NCI-H2171 treated with DMSO at 0.1 percent for 48 hours (cell line): ENCODE measurements at regions not wholly inside any gene's neighbourhood (a gene's known extent, or its start where the extent isn't known, plus 50 kb on each side); places are given as distances from the start of the nearest gene placed in this dataset.

Source experiments
- DNase-seq: peaks from one replicate; lab custom pipeline; 2025; lab: John Stamatoyannopoulos, UW

- no peak for DNase-seq
Observed at GRCh38 chr14:22513066-22513812, 75.8 kb downstream of the DAD1 start.

DNA sequence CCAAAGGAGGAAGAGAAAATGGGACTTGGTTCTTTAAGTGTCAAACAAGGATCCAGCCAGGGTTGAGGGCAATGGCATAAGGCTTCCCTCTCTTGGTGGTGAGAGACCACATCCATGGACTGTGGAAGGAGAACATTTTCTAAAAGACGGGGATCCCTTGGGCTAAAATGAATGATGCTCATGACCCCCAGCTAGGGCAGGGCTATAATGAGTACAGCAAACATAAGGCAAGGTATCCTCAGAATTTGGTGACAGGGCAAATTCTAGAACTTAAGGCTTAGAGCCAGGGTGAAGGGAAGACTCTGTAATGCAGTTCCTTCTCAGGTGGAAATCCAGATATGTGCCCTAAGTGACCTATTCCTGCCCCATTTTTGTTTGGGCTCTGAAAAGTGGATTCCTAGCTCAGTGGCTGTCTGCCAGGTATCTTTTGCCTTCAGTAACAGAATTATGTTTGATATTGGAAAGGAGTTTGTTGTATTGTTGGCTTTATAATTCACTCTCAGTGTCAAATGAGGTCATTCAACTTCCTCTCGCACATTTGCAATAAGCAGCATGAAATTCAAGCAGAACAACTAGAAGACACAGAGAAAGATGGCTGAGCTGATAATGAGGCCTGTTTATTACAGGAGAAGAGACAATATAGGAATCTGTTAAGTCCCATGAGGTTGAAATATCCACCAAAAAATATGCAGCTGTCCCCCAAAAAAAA lies 76.8 kb downstream of the DAD1 start:
- DNase-seq, result no peak

GRCh38 chr14:22510527-22511110 lies 78.4 kb downstream of the DAD1 start:
- DNase-seq, result no peak

GRCh38 chr14:22509751-22510300 lies 79.2 kb downstream of the DAD1 start:
- no peak for DNase-seq

- DNase-seq, result no peak
Observed at GRCh38 chr14:22509036-22509709, 79.9 kb downstream of the DAD1 start.

GRCh38 chr14:22508662-22509035 lies 80.4 kb downstream of the DAD1 start:
- no peak for DNase-seq

DNA sequence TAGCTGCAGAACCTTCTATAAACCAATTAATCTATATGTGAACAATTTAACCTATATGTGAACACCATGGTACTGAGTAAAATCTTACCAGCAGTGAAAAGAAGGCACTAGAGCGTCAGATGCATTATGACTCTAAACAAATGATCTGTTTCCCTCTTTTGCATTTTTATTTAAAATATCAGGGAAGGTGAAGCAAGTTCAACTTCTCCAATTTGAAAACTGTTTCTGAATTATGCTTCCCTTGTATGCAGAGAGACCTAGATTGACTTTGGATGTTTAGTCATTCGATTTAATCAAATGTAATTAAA lies 80.9 kb downstream of the DAD1 start:
- no peak for DNase-seq

GRCh38 chr14:22506778-22507351 lies 82.2 kb downstream of the DAD1 start:
- no peak for DNase-seq

GRCh38 chr14:22506378-22506710 lies 82.7 kb downstream of the DAD1 start:
- DNase-seq, result no peak

GRCh38 chr14:22505697-22506377 lies 83.2 kb downstream of the DAD1 start:
- no peak for DNase-seq

GRCh38 chr14:22505309-22505696 lies 83.7 kb downstream of the DAD1 start:
- no peak for DNase-seq

DNA sequence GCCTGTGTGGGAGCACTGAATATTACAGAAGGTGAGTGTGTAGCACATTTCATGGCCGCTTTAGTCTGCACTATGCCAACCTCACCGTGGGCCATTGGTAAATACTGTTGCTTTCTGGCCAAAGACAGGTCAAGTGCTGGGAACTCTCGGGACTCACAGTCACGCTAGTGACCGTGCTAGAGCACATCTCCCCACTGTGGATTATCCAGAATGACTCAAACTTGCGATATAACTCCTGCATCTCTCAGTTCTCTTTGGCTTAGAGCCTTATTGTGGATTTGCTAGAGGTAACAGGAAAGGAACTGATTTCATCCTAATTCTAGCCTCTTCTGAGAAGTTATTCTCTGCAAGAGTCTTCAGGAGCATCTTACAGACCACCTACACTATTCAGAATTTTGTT lies 86.5 kb downstream of the DAD1 start:
- no peak for DNase-seq

- DNase-seq, result no peak
Observed at GRCh38 chr14:22502007-22502406, 87.0 kb downstream of the DAD1 start.

DNA sequence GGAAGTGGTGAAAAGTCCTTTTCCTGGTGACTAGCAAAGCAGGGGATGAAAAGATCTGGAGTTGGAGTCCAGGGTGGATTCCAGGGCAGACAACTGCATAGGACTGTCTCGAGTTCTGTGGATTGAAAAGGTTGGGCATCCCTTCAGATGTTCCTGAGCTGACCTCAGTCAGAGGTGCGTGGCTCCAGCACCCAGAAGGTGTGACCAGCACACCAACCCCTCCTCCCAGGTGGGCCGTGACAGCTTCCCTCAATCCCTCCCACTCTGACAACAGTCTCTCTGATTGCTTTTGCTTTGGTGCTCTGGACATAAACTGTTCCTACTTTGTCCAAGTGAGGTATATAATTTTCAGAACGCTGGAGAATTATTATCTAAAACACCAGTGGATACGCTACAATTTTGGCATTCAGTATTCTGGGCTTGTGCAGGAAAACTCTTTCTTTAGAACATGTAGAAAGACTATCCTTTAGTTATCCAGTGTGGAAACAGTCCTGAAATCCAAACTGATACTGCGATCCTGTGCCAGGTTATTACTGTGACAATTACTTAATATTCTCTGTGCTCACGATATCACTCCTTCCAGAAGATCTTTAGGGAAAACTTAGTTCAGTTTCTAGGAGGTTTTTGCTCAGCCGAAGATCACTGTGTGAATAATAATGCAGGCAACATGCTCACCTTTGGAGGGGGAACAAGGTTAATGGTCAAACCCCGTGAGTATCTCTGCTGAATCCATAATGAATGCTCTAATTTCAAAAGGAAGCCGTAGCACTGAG lies 87.9 kb downstream of the DAD1 start:
- no peak for DNase-seq

GRCh38 chr14:22500525-22500924 lies 88.5 kb downstream of the DAD1 start:
- no peak for DNase-seq

- no peak for DNase-seq
Observed at GRCh38 chr14:22497671-22498093, 91.3 kb downstream of the DAD1 start.

DNA sequence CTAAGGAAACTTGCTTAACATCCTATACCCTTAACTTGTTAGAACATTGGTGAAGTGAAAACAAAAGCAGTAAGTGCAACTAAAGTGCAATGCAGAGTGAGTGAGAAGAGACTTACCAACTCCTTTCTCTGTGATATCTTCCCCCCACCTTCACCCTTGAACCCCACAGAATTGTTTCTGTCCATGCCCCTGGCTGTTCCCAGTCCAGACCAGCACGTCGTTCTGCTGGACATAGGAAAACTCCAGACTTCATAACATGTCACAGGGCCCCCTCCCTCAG lies 91.9 kb downstream of the DAD1 start:
- no peak for DNase-seq

DNA sequence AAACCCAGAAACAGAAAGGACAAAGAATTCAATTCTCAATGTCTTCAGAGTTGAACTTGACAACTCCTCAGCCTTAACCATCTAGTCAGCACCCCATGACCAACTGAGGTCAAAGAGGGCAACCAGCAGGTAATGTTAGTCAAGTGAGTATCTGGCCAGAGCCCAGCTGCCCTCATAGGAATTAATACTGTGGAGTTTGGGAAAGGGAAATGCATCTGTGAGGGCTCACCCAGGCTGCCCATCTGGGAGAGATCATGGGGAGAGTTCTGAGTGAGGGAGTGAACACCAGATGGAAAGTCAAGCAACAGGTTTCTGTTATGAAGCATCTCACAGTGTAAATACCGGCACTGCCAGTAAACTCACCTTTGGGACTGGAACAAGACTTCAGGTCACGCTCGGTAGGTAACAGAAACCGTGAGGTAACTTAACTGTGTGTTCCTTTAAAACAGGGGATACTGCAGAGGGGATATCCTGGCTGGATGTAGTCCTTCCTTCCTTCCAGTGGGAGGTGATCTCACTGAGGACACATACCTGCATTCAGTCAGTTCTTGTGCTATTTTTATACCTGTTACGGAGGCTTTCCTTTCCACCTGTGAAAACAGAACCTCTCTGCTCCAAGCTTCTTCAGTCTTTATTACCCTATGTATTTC lies 94.4 kb downstream of the DAD1 start:
- no peak for DNase-seq

- DNase-seq, result no peak
Observed at GRCh38 chr14:22493753-22494152, 95.3 kb downstream of the DAD1 start.

GRCh38 chr14:22492622-22493542 lies 96.1 kb downstream of the DAD1 start:
- no peak for DNase-seq
